A549 (cell line): ENCODE measurements at regions not wholly inside any gene's neighbourhood (a gene's known extent, or its start where the extent isn't known, plus 50 kb on each side); places are given as distances from the start of the nearest gene placed in this dataset.

ENCODE experiments used
- EP300 ChIP-seq, 2 experiments: fragments of >200 bp; sonication (Bioruptor Twin); formaldehyde crosslinking; IDR thresholded peaks; 2 replicates in 1 of 2; 3 replicates in 1 of 2; pipeline ENCODE4 v1.6.1; 2016 to 2017
- ESRRA ChIP-seq: fragments of 150-350 bp; IDR thresholded peaks from 2 replicates; pipeline ENCODE4 v1.6.1; 2014; ENCODE audit warnings: mild to moderate bottlenecking, low read length, borderline replicate concordance
- JUN ChIP-seq, 2 experiments: fragments of >200 bp; sonication (Bioruptor Twin); formaldehyde crosslinking; IDR thresholded peaks; 2 replicates in 1 of 2; 3 replicates in 1 of 2; pipeline ENCODE4 v1.6.1; 2016 to 2017
- KDM1A ChIP-seq: fragments of 200-600 bp; sonication (generic); IDR thresholded peaks from 2 replicates; pipeline ENCODE4 v1.6.1; 2016; ENCODE audit warnings: low read depth, mild to moderate bottlenecking
- MAZ ChIP-seq: fragments of 150-350 bp; IDR thresholded peaks from 2 replicates; pipeline ENCODE4 v1.6.1; 2014; ENCODE audit warnings: antibody characterized with exemption, low read depth, low read length, borderline replicate concordance
- POLR2A ChIP-seq: IDR thresholded peaks from 2 replicates; pipeline ENCODE4 v1.6.1; 2012; ENCODE audit warnings: mild to moderate bottlenecking, low read length
- RAD21 ChIP-seq, 2 experiments: fragments of >200 bp in 1 of 2; sonication (Bioruptor Twin) in 1 of 2; formaldehyde crosslinking in 1 of 2; IDR thresholded peaks in 1 of 2; conservative IDR thresholded peaks in 1 of 2; 2 replicates in 1 of 2; 3 replicates in 1 of 2; pipeline ENCODE4 v1.6.1; 2012 to 2018; ENCODE audit warnings: inconsistent platforms in 1 of 2
- SREBF2 ChIP-seq: fragments of 450-650 bp; IDR thresholded peaks from 2 replicates; pipeline ENCODE4 v1.6.1; 2014; ENCODE audit warnings: mild to moderate bottlenecking, moderate library complexity
- ZSCAN20 ChIP-seq: fragments of 250-450 bp; sonication (Bioruptor Pico); IDR thresholded peaks from 2 replicates; pipeline ENCODE4 v1.8.0; 2022; ENCODE audit warnings: mild to moderate bottlenecking, moderate library complexity
- TF ChIP-seq, protein P1 (sequence below): fragments of >200 bp; sonication (Bioruptor Twin); formaldehyde crosslinking; IDR thresholded peaks from 3 replicates; pipeline ENCODE4 v1.5.1; 2016
- TF ChIP-seq, protein P2 (sequence below): fragments of 450-650 bp; IDR thresholded peaks from 2 replicates; pipeline ENCODE4 v1.6.1; 2014; ENCODE audit warnings: antibody characterized with exemption
- TF ChIP-seq, protein P3 (sequence below): fragments of 150-350 bp; IDR thresholded peaks from 2 replicates; pipeline ENCODE4 v1.6.1; 2014; ENCODE audit warnings: low read depth, mild to moderate bottlenecking, low read length
- TF ChIP-seq, protein P4 (sequence below): IDR thresholded peaks from 2 replicates; pipeline ENCODE4 v1.6.1; 2012

DNA sequence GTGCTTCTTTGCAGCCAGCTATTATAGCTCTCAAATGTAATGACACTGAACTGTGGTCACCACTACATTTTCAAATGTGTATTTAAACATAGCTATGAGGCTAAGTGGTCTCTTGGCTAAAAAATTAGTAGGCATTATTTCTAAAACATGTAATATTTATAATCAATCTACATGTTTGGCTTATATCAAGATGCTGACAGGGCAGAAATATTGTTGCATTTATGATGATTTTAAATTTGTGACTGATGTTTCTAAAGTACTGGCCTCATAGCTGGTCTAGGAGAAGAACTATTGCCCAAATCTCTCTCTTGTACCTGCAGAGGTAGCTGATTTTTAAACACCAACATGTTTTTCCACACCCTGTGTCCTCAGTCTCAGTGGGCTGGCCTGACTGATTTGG is 298.2 kb downstream of the PAX1 start:
- TF ChIP-seq, protein P1, sequence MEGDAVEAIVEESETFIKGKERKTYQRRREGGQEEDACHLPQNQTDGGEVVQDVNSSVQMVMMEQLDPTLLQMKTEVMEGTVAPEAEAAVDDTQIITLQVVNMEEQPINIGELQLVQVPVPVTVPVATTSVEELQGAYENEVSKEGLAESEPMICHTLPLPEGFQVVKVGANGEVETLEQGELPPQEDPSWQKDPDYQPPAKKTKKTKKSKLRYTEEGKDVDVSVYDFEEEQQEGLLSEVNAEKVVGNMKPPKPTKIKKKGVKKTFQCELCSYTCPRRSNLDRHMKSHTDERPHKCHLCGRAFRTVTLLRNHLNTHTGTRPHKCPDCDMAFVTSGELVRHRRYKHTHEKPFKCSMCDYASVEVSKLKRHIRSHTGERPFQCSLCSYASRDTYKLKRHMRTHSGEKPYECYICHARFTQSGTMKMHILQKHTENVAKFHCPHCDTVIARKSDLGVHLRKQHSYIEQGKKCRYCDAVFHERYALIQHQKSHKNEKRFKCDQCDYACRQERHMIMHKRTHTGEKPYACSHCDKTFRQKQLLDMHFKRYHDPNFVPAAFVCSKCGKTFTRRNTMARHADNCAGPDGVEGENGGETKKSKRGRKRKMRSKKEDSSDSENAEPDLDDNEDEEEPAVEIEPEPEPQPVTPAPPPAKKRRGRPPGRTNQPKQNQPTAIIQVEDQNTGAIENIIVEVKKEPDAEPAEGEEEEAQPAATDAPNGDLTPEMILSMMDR, result no peak
- TF ChIP-seq, protein P2, sequence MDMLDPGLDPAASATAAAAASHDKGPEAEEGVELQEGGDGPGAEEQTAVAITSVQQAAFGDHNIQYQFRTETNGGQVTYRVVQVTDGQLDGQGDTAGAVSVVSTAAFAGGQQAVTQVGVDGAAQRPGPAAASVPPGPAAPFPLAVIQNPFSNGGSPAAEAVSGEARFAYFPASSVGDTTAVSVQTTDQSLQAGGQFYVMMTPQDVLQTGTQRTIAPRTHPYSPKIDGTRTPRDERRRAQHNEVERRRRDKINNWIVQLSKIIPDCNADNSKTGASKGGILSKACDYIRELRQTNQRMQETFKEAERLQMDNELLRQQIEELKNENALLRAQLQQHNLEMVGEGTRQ, result no peak
- TF ChIP-seq ZSCAN20 (CRISPR knock-in tag) (no peak), EP300 (IDR thresholded peaks at IDR 0.05) (no peak), SREBF2 (no peak), POLR2A (no peak), RAD21 (conservative IDR thresholded peaks at IDR 0.05 in 1 of 2, IDR thresholded peaks at IDR 0.05 in 1 of 2) (no peak), KDM1A (no peak), MAZ (no peak), ESRRA (no peak), JUN (IDR thresholded peaks at IDR 0.05) (no peak)
- TF ChIP-seq, protein P3, sequence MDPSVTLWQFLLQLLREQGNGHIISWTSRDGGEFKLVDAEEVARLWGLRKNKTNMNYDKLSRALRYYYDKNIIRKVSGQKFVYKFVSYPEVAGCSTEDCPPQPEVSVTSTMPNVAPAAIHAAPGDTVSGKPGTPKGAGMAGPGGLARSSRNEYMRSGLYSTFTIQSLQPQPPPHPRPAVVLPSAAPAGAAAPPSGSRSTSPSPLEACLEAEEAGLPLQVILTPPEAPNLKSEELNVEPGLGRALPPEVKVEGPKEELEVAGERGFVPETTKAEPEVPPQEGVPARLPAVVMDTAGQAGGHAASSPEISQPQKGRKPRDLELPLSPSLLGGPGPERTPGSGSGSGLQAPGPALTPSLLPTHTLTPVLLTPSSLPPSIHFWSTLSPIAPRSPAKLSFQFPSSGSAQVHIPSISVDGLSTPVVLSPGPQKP, result no peak
- TF ChIP-seq, protein P4, sequence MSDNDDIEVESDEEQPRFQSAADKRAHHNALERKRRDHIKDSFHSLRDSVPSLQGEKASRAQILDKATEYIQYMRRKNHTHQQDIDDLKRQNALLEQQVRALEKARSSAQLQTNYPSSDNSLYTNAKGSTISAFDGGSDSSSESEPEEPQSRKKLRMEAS, result no peak
